ENCODE measurements at regions not wholly inside any gene's neighbourhood (a gene's known extent, or its start where the extent isn't known, plus 50 kb on each side); places are given as distances from the start of the nearest gene placed in this dataset.

- TF ChIP-seq, protein P1, sequence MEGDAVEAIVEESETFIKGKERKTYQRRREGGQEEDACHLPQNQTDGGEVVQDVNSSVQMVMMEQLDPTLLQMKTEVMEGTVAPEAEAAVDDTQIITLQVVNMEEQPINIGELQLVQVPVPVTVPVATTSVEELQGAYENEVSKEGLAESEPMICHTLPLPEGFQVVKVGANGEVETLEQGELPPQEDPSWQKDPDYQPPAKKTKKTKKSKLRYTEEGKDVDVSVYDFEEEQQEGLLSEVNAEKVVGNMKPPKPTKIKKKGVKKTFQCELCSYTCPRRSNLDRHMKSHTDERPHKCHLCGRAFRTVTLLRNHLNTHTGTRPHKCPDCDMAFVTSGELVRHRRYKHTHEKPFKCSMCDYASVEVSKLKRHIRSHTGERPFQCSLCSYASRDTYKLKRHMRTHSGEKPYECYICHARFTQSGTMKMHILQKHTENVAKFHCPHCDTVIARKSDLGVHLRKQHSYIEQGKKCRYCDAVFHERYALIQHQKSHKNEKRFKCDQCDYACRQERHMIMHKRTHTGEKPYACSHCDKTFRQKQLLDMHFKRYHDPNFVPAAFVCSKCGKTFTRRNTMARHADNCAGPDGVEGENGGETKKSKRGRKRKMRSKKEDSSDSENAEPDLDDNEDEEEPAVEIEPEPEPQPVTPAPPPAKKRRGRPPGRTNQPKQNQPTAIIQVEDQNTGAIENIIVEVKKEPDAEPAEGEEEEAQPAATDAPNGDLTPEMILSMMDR (conservative IDR thresholded peaks at IDR 0.05; ENCODE audit: low read length), result no peak
- no peak for TF ChIP-seq EZH2phosphoT487 (IDR thresholded peaks at IDR 0.05; ENCODE audit: borderline replicate concordance)
These were observed 85.2 kb upstream of the RTL6 start for GRCh38 chr22:44583061-44583760.

Measured in Loucy (cell line).